Inflammatory macrophage treated with lipopolysaccharide for 4 hours (primary cell): ENCODE measurements at regions not wholly inside any gene's neighbourhood (a gene's known extent, or its start where the extent isn't known, plus 50 kb on each side); places are given as distances from the start of the nearest gene placed in this dataset.

Experiments
- DNase-seq: peaks from one replicate; pipeline ENCODE4 v3.0.0-alpha.2; 2020

- DNase-seq: no peak
Observed at GRCh38 chr21:31564439-31564838, 95.1 kb upstream of the SOD1 start.

- DNase-seq: no peak
Observed at GRCh38 chr21:31560479-31560878, 99.0 kb upstream of the SOD1 start.

- peak; percentile 87 for DNase-seq
Observed at GRCh38 chr21:31559368-31560119, 99.9 kb upstream of the SOD1 start.

- peak; percentile 93 for DNase-seq
Observed at GRCh38 chr21:31558962-31559367, 100.5 kb upstream of the SOD1 start.

- DNase-seq: no peak
Observed at GRCh38 chr21:31558189-31558961, 101.1 kb upstream of the SOD1 start.

- no peak for DNase-seq
Observed at GRCh38 chr21:31557421-31558188, 101.9 kb upstream of the SOD1 start.

- DNase-seq: no peak
Observed at GRCh38 chr21:31556662-31557061, 102.8 kb upstream of the SOD1 start.

- DNase-seq: no peak
Observed at GRCh38 chr21:31555741-31556191, 103.7 kb upstream of the SOD1 start.

GRCh38 chr21:31554511-31555022, 104.9 kb upstream of the SOD1 start:
- peak; percentile 58 for DNase-seq

GRCh38 chr21:31553926-31554325, 105.6 kb upstream of the SOD1 start:
- no peak for DNase-seq

- DNase-seq: no peak
Observed at GRCh38 chr21:31553461-31553860, 106.0 kb upstream of the SOD1 start.

GRCh38 chr21:31552826-31553225, 106.7 kb upstream of the SOD1 start:
- DNase-seq: no peak

GRCh38 chr21:31550070-31550469, 109.4 kb upstream of the SOD1 start:
- no peak for DNase-seq

- no peak for DNase-seq
Observed at GRCh38 chr21:31548688-31549087, 110.8 kb upstream of the SOD1 start.

GRCh38 chr21:31546443-31547170, 112.9 kb upstream of the SOD1 start:
- DNase-seq: no peak

- no peak for DNase-seq
Observed at GRCh38 chr21:31545036-31545435, 114.5 kb upstream of the SOD1 start.

- DNase-seq: no peak
Observed at GRCh38 chr21:31543191-31543590, 116.3 kb upstream of the SOD1 start.

GRCh38 chr21:31538816-31539215, 120.7 kb upstream of the SOD1 start:
- DNase-seq: no peak

- DNase-seq: no peak
Observed at GRCh38 chr21:31537872-31538576, 121.5 kb upstream of the SOD1 start.

GRCh38 chr21:31536138-31536537, 123.4 kb upstream of the SOD1 start:
- DNase-seq: no peak

GRCh38 chr21:31531967-31532366, 127.5 kb upstream of the SOD1 start:
- no peak for DNase-seq
